ENCODE measurements at regions not wholly inside any gene's neighbourhood (a gene's known extent, or its start where the extent isn't known, plus 50 kb on each side); places are given as distances from the start of the nearest gene placed in this dataset.
"Not testable (repeated sequence)": the region's sequence is repeated elsewhere in the genome, so short reads cannot be mapped to it uniquely, and the experiment has no call there.

DNA sequence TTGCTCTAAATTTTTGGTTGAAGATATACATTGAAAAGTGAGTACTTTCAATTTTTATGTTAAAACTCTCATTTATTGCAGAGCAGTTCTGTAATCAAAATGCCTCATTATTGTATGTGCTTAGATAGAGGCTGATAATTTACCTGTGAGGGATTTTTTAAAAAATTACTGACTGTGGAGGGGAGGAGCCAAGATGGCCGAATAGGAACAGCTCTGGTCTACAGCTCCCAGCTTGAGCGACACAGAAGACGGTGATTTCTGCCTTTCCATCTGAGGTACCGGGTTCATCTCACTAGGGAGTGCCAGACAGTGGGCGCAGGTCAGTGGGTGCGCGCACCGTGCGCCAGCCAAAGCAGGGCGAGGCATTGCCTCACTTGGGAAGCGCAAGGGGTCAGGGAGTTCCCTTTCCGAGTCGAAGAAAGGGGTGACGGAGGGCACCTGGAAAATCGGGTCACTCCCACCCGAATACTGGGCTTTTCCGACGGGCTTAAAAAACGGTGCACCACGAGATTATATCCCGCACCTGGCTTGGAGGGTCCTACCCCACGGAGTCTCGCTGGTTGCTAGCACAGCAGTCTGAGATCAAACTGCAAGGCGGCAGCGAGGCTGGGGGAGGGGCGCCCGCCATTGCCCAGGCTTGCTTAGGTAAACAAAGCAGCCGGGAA is 89.4 kb downstream of the DDX11 start:
- DNase-seq (ENCODE audit: low read depth), result not testable (repeated sequence)

DNA sequence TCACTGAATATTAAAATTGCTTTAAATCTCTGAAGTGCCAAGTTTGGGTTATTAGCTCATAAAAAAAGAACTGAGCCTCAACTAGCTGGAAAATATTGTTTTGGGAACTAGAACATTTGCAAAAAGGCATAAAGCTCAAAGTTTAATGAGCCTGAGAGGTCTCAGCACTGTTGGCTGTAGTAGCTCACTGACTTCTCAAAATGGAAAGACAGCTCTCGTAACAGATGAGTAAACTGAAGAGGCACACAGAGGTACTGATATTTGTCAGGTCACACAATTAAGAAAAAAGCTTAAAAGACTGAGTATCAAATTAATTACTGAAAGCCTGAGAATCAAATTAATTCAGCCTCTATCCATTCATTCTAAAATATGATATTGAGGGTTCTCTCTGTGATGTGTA is 100.6 kb downstream of the DDX11 start:
- not testable (repeated sequence) for DNase-seq (ENCODE audit: low read depth)

GRCh38 chr12:31177514-31177913 is 103.9 kb downstream of the DDX11 start:
- DNase-seq (ENCODE audit: low read depth), result not testable (repeated sequence)

- not testable (repeated sequence) for DNase-seq (ENCODE audit: low read depth)
These were observed 105.2 kb downstream of the DDX11 start for GRCh38 chr12:31178875-31179274.

GRCh38 chr12:31179627-31180237 is 106.1 kb downstream of the DDX11 start:
- DNase-seq (ENCODE audit: low read depth), result not testable (repeated sequence)

DNA sequence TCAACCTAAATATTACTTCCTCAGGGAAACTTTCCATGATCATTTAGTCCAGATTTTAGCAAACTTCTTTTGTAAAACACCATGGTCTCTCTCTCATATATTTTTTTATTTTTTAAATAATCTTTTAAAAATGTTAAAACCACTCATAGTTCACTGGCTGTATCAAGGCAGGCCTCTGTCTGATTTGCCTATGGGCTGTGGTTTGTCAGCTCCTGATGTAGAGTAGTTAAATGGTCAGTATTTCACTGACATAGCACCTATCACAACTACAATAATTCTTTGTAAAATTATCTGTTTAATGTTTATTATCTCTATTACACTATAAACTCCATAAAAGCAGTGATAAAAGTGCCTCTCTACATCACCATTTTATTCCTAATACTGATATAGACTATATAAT is 108.9 kb downstream of the DDX11 start:
- not testable (repeated sequence) for DNase-seq (ENCODE audit: low read depth)

DNA sequence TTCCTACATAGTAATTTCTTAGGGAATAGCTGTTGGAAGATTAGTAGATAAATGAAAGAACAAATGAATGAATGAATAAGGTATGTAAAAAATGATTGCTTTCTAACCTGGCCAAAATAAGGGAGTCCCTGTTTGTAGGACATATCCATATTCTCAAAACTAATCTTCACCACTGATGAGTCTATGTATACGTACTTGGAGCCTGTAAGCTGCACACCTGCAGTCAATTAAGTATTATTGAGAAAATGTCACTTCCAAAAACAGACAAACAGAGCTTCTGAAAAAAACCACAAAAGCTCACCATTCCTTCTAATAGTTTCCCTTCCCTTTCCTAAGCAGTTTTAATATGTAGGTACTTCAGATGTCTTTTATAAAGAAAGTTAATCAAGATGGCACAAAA is 109.4 kb downstream of the DDX11 start:
- not testable (repeated sequence) for DNase-seq (ENCODE audit: low read depth)

GRCh38 chr12:31183899-31184298 is 110.2 kb downstream of the DDX11 start:
- not testable (repeated sequence) for DNase-seq (ENCODE audit: low read depth)

GRCh38 chr12:31184667-31185066 is 111.0 kb downstream of the DDX11 start:
- DNase-seq (ENCODE audit: low read depth), result not testable (repeated sequence)

GRCh38 chr12:31192689-31193088 is 119.0 kb downstream of the DDX11 start:
- not testable (repeated sequence) for DNase-seq (ENCODE audit: low read depth)

GRCh38 chr12:31195620-31196019 is 122.0 kb downstream of the DDX11 start:
- not testable (repeated sequence) for DNase-seq (ENCODE audit: low read depth)

DNA sequence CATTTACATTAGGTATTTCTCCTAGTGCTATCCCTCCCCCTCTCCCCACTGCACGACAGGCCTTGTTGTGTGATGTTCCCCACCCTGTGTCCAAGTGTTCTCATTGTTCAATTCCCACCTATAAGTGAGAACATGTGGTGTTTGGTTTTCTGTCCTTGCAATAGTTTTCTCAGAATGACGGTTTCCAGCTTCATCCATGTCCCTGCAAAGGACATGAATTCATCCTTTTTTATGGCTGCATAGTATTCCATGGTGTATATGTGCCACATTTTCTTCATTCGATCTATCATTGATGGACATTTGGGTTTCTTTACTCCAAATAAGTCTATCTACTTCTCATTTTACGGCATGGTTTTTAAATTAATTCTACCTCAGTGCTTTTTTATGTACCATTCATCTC is 125.8 kb downstream of the DDX11 start:
- DNase-seq (ENCODE audit: low read depth), result not testable (repeated sequence)

DNA sequence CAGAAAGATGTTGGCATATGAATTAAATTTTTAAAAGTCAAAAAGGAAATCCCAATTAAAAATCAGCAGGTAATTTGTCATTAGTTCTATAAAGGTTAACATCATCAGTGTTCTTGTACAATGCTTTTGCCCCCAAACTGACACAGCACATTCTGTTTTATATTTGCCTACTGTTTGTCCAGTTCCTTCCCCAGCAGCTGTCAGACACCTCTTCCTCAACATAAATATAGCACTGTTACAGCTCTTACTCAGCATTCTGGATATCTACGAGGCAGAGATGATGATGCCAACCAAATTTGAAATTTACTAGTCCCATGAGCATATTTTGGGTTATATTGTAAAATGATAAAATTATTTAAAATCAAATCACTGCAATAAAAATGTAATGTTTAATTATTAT is 124.6 kb downstream of the SINHCAF start:
- DNase-seq (ENCODE audit: low read depth), result no peak

DNA sequence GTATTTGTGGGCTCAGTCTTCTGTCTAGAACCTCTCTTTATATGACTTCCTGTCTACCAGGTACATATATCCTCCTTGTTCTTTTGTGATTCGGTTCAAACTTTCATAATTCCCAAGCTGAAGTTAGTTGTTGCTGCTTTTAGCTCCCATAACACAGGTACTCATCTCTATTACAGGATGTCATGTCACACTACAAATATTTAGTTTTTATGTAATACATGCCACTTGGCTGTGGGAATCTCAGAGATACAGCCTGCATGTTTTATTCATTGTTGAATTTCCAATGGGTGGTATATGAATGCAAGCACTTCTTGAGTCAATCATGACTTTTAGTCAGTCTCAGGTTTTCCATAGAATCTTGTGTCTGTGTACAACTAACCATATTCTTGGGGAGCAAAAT is 122.7 kb downstream of the SINHCAF start:
- DNase-seq (ENCODE audit: low read depth), result no peak

- DNase-seq (ENCODE audit: low read depth), result peak; percentile 23
These were observed 120.9 kb downstream of the SINHCAF start for GRCh38 chr12:31205054-31205453.

DNA sequence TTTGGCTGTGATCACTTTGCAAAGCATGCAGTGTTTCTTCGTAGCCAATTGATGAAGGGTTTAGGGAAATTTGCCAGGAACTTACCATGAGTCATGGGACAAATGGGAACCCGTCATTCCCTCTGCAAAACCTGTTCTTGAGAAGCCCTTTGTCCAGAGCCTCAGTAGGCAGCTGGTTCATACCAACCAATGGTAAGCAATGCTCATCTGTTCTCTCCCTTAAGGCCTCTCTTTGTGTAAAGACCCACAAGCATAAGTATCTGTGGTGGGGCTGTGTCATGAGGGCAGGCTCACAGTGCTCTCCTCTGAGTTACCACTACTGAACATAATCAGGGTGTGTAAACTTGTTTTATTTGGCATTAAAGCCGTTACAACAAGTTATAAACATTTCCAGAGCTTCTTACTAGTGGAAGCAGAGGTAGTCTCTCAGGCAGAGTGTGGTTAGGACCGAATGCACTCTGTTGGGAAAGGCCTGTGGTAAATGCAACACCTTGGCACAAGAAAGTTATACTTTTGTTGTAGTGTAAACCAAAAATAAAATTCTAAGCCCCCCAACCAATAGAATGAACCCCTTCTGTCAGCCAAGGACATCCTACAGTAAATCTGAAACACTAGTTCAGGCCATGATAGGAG is 119.8 kb downstream of the SINHCAF start:
- DNase-seq (ENCODE audit: low read depth), result peak; percentile 26

- DNase-seq (ENCODE audit: low read depth), result no peak
These were observed 118.0 kb downstream of the SINHCAF start for GRCh38 chr12:31207799-31208465.

DNA sequence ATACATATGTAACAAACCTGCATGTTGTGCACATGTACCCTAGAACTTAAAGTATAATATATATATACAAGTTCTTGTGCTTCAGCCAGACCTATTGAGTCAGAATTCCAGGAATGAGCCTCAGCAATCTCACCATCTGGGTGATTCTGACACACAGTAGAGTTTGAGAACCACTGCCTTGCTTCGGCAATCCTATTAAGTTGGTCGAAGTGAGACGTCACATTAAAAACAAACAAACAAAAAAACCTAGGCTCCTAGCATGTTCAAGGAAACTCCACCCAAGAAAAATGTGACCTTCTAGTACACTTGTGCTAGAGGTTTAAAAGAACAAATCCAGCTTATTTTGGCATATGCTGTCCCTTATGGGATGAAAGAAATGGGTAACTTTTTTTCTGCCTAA is 115.8 kb downstream of the SINHCAF start:
- DNase-seq (ENCODE audit: low read depth), result no peak

- no peak for DNase-seq (ENCODE audit: low read depth)
These were observed 115.4 kb downstream of the SINHCAF start for GRCh38 chr12:31210541-31210940.

DNA sequence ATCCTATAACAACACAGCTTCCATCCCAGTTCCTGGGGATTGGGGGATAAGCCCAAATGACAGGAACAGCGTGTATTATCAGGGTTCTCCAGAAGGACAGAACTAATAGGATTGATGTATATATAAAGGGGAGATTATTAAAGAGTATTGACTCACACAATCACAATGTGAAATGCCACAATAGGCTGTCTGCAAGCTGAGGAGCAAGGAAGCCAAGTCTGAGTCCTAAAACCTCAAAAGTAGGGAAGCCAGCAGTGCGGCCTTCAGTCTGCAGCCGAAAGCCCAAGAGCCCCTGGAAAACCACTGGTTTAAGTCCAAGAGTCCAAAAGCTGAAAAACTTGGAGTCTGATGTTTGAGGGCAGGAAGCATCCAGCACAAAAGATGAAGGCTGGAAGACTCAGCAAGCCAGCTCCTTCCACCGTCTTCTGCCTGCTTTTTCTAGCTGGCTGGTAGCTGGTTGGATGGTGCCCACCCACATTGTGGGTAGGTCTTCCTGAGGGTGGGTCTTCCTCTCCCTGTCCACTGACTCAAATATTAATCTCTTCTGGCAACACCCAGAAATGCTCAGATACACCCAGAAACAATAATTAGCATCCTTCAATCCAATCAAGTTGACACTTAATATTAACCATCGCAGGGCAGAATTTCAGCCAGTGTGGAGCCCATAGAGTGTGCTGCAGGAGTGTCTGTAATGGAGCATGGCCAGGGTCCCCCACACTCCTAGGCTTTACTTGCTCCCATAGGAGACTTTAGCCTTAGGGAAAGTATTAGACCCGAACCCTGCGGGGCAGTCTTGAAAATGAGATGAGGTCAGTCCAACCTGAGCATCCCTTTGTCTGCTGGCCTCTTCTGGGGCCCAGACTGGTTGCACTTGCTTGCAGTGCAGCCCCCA is 111.1 kb downstream of the SINHCAF start:
- no peak for DNase-seq (ENCODE audit: low read depth)

- no peak for DNase-seq (ENCODE audit: low read depth)
These were observed 110.3 kb downstream of the SINHCAF start for GRCh38 chr12:31215518-31216232.
